ENCODE measurements at regions not wholly inside any gene's neighbourhood (a gene's known extent, or its start where the extent isn't known, plus 50 kb on each side); places are given as distances from the start of the nearest gene placed in this dataset.
"Not testable (repeated sequence)": the region's sequence is repeated elsewhere in the genome, so short reads cannot be mapped to it uniquely, and the experiment has no call there.

- no peak for DNase-seq (ENCODE audit: low read depth, low spot score)
These were observed 188.0 kb upstream of the TPM1 start for GRCh38 chr15:62854420-62855084.

- no peak for DNase-seq (ENCODE audit: low read depth, low spot score)
These were observed 187.5 kb upstream of the TPM1 start for GRCh38 chr15:62855085-62855476.

GRCh38 chr15:62856466-62857246 lies 185.9 kb upstream of the TPM1 start:
- no peak for DNase-seq (ENCODE audit: low read depth, low spot score)

GRCh38 chr15:62857411-62857853 lies 185.1 kb upstream of the TPM1 start:
- peak; percentile 29 for DNase-seq (ENCODE audit: low read depth, low spot score)

DNA sequence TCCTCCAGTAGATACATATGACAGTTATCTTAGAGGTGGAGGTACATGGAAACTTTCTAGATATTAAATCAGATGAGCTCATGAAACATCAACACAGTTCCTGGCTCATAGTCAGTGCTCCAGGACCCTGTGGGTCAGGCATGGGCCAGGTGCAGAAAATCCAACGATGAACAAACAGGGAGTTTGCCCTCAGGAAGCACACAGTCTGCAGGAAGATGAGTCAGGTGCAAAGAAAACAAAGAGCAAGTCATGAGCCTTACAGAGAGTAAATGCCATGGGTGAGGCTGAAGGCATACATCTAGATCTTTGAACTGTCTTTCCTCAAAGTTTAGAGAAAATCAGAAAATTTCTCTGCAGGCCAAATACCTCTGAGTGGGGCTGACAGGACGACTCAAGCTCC lies 184.2 kb upstream of the TPM1 start:
- no peak for DNase-seq (ENCODE audit: low read depth, low spot score)

GRCh38 chr15:62862717-62863116 lies 179.8 kb upstream of the TPM1 start:
- no peak for DNase-seq (ENCODE audit: low read depth, low spot score)

DNA sequence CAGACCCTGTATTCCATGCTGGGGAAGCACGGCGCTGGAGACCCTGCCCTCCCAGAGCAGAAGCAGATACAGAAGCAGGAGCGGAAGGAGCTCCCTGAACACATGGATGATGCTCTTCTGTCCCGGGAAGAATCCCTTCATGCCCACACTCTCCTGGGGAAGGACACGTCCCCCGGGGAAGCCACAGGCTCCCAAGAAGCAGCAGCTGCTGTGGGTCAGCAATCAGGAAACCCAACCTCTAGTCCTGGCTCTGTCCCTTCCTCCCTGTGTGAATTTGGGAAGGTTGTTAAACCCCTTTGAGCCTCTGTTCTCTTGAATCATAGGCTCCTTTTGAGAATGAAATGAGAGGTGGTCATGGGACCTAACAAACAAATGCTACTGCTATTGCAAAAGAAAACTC lies 176.2 kb upstream of the TPM1 start:
- no peak for DNase-seq (ENCODE audit: low read depth, low spot score)

DNA sequence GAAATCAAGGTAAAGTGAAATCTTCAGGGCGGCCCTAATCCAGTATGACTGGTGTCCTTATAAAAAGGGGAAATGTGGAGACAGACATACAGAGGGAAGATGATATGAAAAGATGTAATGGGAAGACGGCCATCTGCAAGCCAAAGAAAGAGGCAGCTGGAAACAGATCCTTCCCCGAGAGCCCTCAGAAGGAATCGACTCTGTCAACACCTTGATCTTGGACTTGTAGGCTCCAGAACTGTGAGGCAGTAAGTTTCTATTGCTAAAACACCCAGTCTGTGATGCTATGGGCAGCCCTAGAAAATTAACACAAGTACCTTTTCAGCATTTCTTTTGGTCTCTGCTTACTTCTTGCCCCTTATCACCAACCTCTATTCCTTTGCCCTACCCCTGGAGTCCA lies 174.7 kb upstream of the TPM1 start:
- DNase-seq (ENCODE audit: low read depth, low spot score) = no peak

DNA sequence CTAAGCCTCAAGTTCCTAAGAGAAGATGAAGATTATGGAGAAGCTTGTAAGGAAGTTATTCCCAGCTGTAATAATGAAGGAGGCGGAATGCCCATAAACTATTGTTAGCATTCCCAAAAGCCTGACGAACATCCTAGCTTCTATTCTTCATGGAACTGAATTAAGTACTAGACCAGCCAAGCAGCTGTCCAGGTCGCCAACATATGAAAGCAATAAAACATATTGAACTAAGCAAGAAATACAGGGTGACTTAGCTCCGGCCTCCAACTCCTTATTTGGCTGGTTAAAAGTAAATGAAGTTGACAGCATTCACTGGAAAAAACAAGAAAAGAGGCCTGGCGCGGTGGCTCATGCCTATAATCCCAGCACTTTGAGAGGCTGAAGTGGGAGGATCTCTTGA lies 174.0 kb upstream of the TPM1 start:
- DNase-seq (ENCODE audit: low read depth, low spot score) = no peak

DNA sequence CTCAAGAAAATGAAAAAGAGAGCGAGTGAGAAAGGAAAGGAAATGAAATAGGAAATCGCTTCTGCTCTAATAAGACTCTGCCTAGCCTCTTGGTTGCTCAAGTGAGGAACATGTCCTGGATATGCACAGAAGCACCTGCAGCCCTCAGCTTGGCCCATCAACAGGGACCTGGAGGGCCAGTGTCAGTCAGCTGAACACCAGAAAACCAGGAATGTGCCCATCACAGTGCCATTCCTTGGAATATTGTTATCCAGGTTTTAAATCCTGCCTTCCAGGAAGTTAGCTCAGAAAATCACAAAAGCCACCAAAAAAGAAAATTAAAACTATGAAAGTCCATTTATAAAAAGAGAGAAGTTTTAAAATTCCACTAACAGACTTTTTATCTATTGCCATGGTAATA lies 173.4 kb upstream of the TPM1 start:
- DNase-seq (ENCODE audit: low read depth, low spot score) = no peak

- DNase-seq (ENCODE audit: low read depth, low spot score) = no peak
These were observed 172.3 kb upstream of the TPM1 start for GRCh38 chr15:62870216-62870615.

GRCh38 chr15:62870701-62871100 lies 171.8 kb upstream of the TPM1 start:
- not testable (repeated sequence) for DNase-seq (ENCODE audit: low read depth, low spot score)

- DNase-seq (ENCODE audit: low read depth, low spot score) = no peak
These were observed 169.3 kb upstream of the TPM1 start for GRCh38 chr15:62873203-62873602.

GRCh38 chr15:62874064-62874463 lies 168.5 kb upstream of the TPM1 start:
- DNase-seq (ENCODE audit: low read depth, low spot score) = no peak

GRCh38 chr15:62874959-62875625 lies 167.5 kb upstream of the TPM1 start:
- DNase-seq (ENCODE audit: low read depth, low spot score) = peak; percentile 30

DNA sequence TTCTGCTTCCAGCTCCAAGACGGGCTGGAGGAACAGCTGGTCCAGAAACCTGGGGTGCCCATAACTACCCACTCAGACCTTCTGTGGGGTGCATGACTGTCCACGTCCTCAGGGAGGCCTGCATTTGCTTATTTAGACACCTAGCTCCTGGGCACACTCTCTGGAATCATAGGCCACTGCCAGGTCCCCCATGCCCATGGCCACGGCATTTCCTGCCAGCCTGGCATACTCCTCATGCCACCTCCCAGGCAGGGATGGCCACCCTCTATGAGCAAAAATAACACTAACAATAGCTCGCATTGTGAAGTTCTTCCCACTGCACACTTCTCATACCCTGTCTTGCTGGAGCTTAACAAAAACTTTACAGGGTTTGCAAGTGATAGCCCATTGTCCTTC lies 166.9 kb upstream of the TPM1 start:
- no peak for DNase-seq (ENCODE audit: low read depth, low spot score)

DNA sequence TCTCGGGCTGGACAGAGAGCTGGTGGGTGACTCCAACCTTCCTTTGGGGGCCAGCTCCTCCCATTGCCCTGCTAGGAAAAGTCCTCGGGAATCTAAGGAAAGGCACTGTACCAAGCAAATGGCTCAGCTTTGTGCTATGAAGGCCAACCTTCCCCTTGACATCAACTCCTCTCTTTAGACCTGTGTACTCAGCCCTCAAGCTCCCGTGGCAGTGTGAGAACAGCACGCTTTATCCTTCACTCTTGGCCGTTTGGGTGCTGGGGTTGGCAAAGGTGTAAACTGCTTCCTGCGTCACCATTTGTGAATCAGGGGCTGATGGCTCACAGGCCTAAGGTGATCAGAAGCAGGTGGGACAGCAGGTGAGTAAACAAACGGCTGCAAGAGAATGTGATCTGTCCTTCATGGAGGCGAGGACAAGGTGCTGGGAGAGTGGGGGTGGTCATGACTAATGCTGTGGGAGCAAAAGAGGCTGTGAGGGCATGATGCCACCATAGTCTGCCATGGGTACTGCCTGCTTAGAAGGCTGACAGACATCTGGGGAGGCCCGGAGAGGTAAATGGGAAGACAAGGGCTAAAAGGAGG lies 165.2 kb upstream of the TPM1 start:
- DNase-seq (ENCODE audit: low read depth, low spot score) = no peak

GRCh38 chr15:62878070-62878469 lies 164.5 kb upstream of the TPM1 start:
- peak; percentile 75 for DNase-seq (ENCODE audit: low read depth, low spot score)

GRCh38 chr15:62879770-62880169 lies 162.8 kb upstream of the TPM1 start:
- DNase-seq (ENCODE audit: low read depth, low spot score) = no peak

DNA sequence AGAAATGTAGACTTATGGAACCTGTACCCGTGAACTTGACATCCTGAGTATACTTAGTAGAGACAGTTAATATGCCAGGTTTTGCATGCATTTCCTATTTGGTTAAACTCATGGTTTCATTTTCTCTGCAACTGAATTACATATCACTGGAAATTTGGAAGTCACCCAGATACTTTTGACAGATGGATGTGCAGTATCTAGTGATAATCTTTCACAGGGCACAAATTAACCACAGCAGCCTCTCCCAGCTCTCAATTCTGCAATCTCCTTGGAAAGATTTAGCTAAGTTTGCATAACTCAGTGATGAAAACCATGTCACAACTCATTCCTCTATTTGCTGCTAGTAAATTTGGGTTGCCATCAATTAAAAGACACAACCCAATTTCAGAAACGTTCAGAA lies 162.3 kb upstream of the TPM1 start:
- no peak for DNase-seq (ENCODE audit: low read depth, low spot score)

GRCh38 chr15:62881056-62881455 lies 161.5 kb upstream of the TPM1 start:
- no peak for DNase-seq (ENCODE audit: low read depth, low spot score)

GRCh38 chr15:62883938-62884479 lies 158.5 kb upstream of the TPM1 start:
- DNase-seq (ENCODE audit: low read depth, low spot score) = no peak
